K562 (cell line): ENCODE measurements at regions not wholly inside any gene's neighbourhood (a gene's known extent, or its start where the extent isn't known, plus 50 kb on each side); places are given as distances from the start of the nearest gene placed in this dataset.

Experiments used
- ATAC-seq: fragments of 200-7000 bp; cut with Tn5 transposase; 3 replicates; pipeline ENCODE4 v1.9.1; 2020; ENCODE audit warnings: moderate library complexity
- BruUV-seq: library from RNA; stranded (reverse); fragments of 400-500 nt; replicated peaks from 2 replicates; lab custom pipeline; 2021; lab: Mats Ljungman, UMichigan
- CTCF ChIA-PET: fragments of 300-600 bp; formaldehyde crosslinking; extraction: SDS; loops from one replicate; lab custom pipeline; 2021; ENCODE audit warnings: low intra/inter-chr PET ratio; lab: Yijun Ruan, JAX
- POLR2A ChIA-PET: fragments of 300-600, 350-650 bp; sonication (Branson Sonifier 250); formaldehyde crosslinking; extraction: SDS; loops from one replicate; lab custom pipeline; 2021; ENCODE audit warnings: antibody characterized with exemption, inconsistent platforms; lab: Yijun Ruan, JAX
- DNase-seq, 4 experiments: peaks; one replicate each; pipeline versions ENCODE4 v3.0.0 to v3.0.0-alpha.2; 2011 to 2018; ENCODE audit warnings: low spot score in 3 of 4, mixed read lengths in 3 of 4; ENCODE audit errors: extremely low read depth in 1 of 4
- FAIRE-seq: peaks from 2 replicates; lab custom pipeline; 2011; peaks lifted over from hg19 to GRCh38; lab: Jason Lieb, UNC
- H2AFZ ChIP-seq: 2 replicates; pipeline ENCODE4 v1.6.0; 2011; ENCODE audit warnings: low read depth, low read length, control low read depth, inconsistent platforms
- H3K27ac ChIP-seq: fragments of 200-600 bp; 3 replicates; pipeline ENCODE4 v1.8.0; 2011; ENCODE audit warnings: low read depth, mild to moderate bottlenecking, control low read depth, inconsistent platforms, low read length, moderate library complexity, mixed read lengths; ENCODE audit errors: extremely low read depth
- H3K27me3 ChIP-seq, 2 experiments: fragments of 300-600 bp in 1 of 2; 2 replicates in 1 of 2; 3 replicates in 1 of 2; pipeline versions ENCODE4 v1.6.0 to v1.8.0; 2011; ENCODE audit warnings: inconsistent platforms in 2 of 2, low read length in 2 of 2, mild to moderate bottlenecking in 1 of 2, mixed read lengths in 1 of 2, moderate library complexity in 1 of 2; ENCODE audit not compliant: control insufficient read depth in 2 of 2, insufficient read depth in 2 of 2
- H3K36me3 ChIP-seq: fragments of 300-600 bp; 3 replicates; pipeline ENCODE4 v1.8.0; 2011; ENCODE audit warnings: mild to moderate bottlenecking, low read length, inconsistent platforms; ENCODE audit not compliant: control insufficient read depth, insufficient read depth
- H3K4me1 ChIP-seq, 2 experiments: fragments of 200-600 bp in 1 of 2; replicated peaks in 1 of 2; 2 replicates in 1 of 2; 3 replicates in 1 of 2; pipeline versions ENCODE4 v1.5.1 to v1.8.0; 2011; ENCODE audit warnings: inconsistent platforms in 2 of 2, low read length in 2 of 2, mild to moderate bottlenecking in 1 of 2, mixed read lengths in 1 of 2, moderate library complexity in 1 of 2; ENCODE audit not compliant: control insufficient read depth in 2 of 2, insufficient read depth in 2 of 2
- H3K4me2 ChIP-seq: 2 replicates; pipeline ENCODE4 v1.6.1; 2011; ENCODE audit warnings: low read length, control low read depth, inconsistent platforms, mixed read lengths; ENCODE audit not compliant: insufficient read depth
- H3K4me3 ChIP-seq: fragments of 200-600 bp; sonication (generic), shearing (Covaris generic); 2 replicates; pipeline ENCODE4 v1.5.1; 2016; ENCODE audit warnings: control low read depth, inconsistent platforms
- H3K79me2 ChIP-seq: fragments of 200-600 bp; 3 replicates; pipeline ENCODE4 v1.8.0; 2011; ENCODE audit warnings: low read length, inconsistent platforms; ENCODE audit not compliant: control insufficient read depth, insufficient read depth
- H3K9ac ChIP-seq, 2 experiments: 2 replicates each; pipeline versions ENCODE4 v1.6.0 to v1.6.1; 2011; ENCODE audit warnings: low read depth in 2 of 2, low read length in 2 of 2, control low read depth in 1 of 2, inconsistent platforms in 1 of 2, mild to moderate bottlenecking in 1 of 2, mixed read lengths in 1 of 2; ENCODE audit not compliant: insufficient read depth in 1 of 2
- H3K9me1 ChIP-seq: one replicate; pipeline ENCODE4 v1.6.0; 2011; ENCODE audit warnings: inconsistent platforms, mild to moderate bottlenecking, low read length, moderate library complexity; ENCODE audit not compliant: control insufficient read depth, insufficient read depth
- H3K9me3 ChIP-seq: replicated peaks from 2 replicates; pipeline ENCODE4 v1.5.1; 2011; ENCODE audit warnings: low read depth, low read length, inconsistent platforms; ENCODE audit not compliant: control insufficient read depth, insufficient read depth
- H4K20me1 ChIP-seq: replicated peaks from 2 replicates; pipeline ENCODE4 v1.6.1; 2011; ENCODE audit warnings: low read length, inconsistent platforms, mixed read lengths; ENCODE audit not compliant: control insufficient read depth, insufficient read depth
- BCLAF1 ChIP-seq, 2 experiments: fragments of 450-650 bp in 1 of 2; IDR thresholded peaks; 2 replicates each; pipeline ENCODE4 v1.6.1; 2011 to 2017; ENCODE audit warnings: low read depth in 2 of 2, antibody characterized with exemption in 1 of 2, borderline replicate concordance in 1 of 2, low read length in 1 of 2, mild to moderate bottlenecking in 1 of 2, mixed read lengths in 1 of 2; ENCODE audit not compliant: control insufficient read depth in 1 of 2
- CGGBP1 ChIP-seq: fragments of 250-450 bp; sonication (Bioruptor Pico); IDR thresholded peaks from 2 replicates; pipeline ENCODE4 v1.9.0; 2021; ENCODE audit warnings: mild to moderate bottlenecking
- CREB1 ChIP-seq, 2 experiments: sonication (generic) in 1 of 2; formaldehyde crosslinking in 1 of 2; IDR thresholded peaks; 2 replicates each; pipeline versions ENCODE4 v1.6.1 to v1.8.0; 2012 to 2022; ENCODE audit warnings: inconsistent platforms in 1 of 2, mild to moderate bottlenecking in 1 of 2, missing genetic modification reagents in 1 of 2, moderate library complexity in 1 of 2
- NUFIP1 ChIP-seq: fragments of 450-650 bp; IDR thresholded peaks from 2 replicates; pipeline ENCODE4 v1.6.1; 2018; ENCODE audit not compliant: partially characterized antibody
- RCOR1 ChIP-seq, 2 experiments: IDR thresholded peaks; 2 replicates each; pipeline ENCODE4 v1.6.1; 2012; ENCODE audit warnings: low read depth in 2 of 2, low read length in 2 of 2, borderline replicate concordance in 1 of 2, improper control_type of control experiment in 1 of 2
- SMC3 ChIP-seq: conservative IDR thresholded peaks from 2 replicates; pipeline ENCODE4 v1.6.1; 2011; ENCODE audit warnings: low read depth, low read length, improper control_type of control experiment; ENCODE audit not compliant: insufficient read depth
- WGBS: fragments of 100-300 bp; shearing (Covaris generic); methylation state at CpG from one replicate; pipeline ENCODE4 v1.1.6; 2016; ENCODE audit warnings: low coverage, mixed read lengths; ENCODE audit not compliant: insufficient coverage; ENCODE audit errors: missing lambda C conversion rate; 5-methylcytosine and 5-hydroxymethylcytosine counted together
- in situ Hi-C: fragments of 300-500 bp; cut with MboI; formaldehyde crosslinking; loops from 4 replicates; pipeline ENCODE4 v1.15.0; 2018; ENCODE audit warnings: inconsistent platforms, mixed read lengths
- intact Hi-C: fragments of 100-400 bp; cut with micrococcal nuclease; formaldehyde crosslinking; loops from 2 replicates; pipeline ENCODE4 v1.14.2; 2022

GRCh38 chr7:51693258-51693657, 376.6 kb upstream of the COBL start:
- in situ Hi-C loops: no loop called here
- no peak overlapping the region for H3K9ac ChIP-seq
- FAIRE-seq (no peak), ATAC-seq (no peak), DNase-seq (no peak)
- TF ChIP-seq RCOR1 (IDR thresholded peaks at IDR 0.05; ENCODE audit: borderline replicate concordance in 1 of 2, low read depth in 2 of 2, low read length in 2 of 2) (no peak), SMC3 (no peak), CGGBP1 (CRISPR knock-in tag) (no peak), BCLAF1 (IDR thresholded peaks at IDR 0.05; ENCODE audit: borderline replicate concordance in 1 of 2, control insufficient read depth in 1 of 2, low read depth in 2 of 2, low read length in 1 of 2) (no peak), NUFIP1 (no peak), CREB1 (IDR thresholded peaks at IDR 0.05) (no peak), CREB1 (CRISPR knock-in tag; IDR thresholded peaks at IDR 0.05) (no peak)
- no peaks in the 10 kb centered on the region for H3K9me1 ChIP-seq
- 0% methylated on average over 5 of the region's 5 CpGs for WGBS
- intact Hi-C loops: no loop called here
- H4K20me1 ChIP-seq: no peaks in the 10 kb centered on the region
- BruUV-seq: no TSS peak
- no peak overlapping the region for H3K4me3 ChIP-seq
- no peaks in the 10 kb centered on the region for H3K27me3 ChIP-seq
- H2AFZ ChIP-seq: no peak overlapping the region
- no peak overlapping the region for H3K4me2 ChIP-seq
- H3K27ac ChIP-seq: no peak overlapping the region
- no peaks in the 10 kb centered on the region for H3K4me1 ChIP-seq
- POLR2A ChIA-PET: no interaction called here
- CTCF ChIA-PET: no interaction called here
- no peaks in the 10 kb centered on the region for H3K36me3 ChIP-seq
- no peaks in the 10 kb centered on the region for H3K79me2 ChIP-seq
- H3K9me3 ChIP-seq: peaks cover under 1% of the 10 kb centered on the region; the same call in 1 of the 2 replicates
